Hematopoietic multipotent progenitor cell (in vitro differentiated cells): ENCODE measurements at regions not wholly inside any gene's neighbourhood (a gene's known extent, or its start where the extent isn't known, plus 50 kb on each side); places are given as distances from the start of the nearest gene placed in this dataset.
"Not testable (repeated sequence)": the region's sequence is repeated elsewhere in the genome, so short reads cannot be mapped to it uniquely, and the experiment has no call there.

Experiments used
- DNase-seq, 3 donors: peaks; one replicate each; pipeline ENCODE4 v3.0.0-alpha.2; 2011 to 2015; ENCODE audit warnings: low read depth in 2 of 3, low spot score in 2 of 3

- DNase-seq: no peak
These were observed 148.7 kb upstream of the MAD2L1 start for GRCh38 chr4:120215350-120215749.

DNA sequence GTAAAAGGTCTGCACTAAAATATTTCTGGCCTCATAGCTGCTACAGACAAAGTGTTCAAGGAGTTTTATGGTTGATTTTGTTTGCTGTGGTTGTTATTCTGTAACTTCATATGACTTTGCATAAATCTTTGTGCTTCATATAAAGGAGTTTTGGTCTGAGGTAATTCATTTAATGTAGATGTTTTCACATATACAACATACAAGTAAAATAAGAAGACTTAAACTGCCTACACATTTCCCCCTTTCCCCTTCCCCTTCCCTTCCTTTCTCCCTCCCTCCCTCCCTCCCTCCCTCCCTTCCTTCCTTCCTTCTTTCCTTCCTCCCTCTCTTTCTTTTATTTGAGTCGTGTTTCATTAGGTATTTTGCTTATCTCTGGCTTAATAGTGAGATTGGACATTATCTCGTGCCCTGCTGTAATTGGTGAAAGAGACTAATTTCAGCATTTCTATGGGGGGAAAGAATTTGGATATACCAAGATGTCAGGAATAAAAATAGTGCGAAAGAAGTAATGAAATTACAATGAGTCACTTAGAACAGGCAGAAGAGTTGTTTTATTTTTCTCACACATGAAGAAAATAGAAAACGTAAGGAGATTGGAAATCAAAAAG is 144.9 kb upstream of the MAD2L1 start:
- DNase-seq: no peak

DNA sequence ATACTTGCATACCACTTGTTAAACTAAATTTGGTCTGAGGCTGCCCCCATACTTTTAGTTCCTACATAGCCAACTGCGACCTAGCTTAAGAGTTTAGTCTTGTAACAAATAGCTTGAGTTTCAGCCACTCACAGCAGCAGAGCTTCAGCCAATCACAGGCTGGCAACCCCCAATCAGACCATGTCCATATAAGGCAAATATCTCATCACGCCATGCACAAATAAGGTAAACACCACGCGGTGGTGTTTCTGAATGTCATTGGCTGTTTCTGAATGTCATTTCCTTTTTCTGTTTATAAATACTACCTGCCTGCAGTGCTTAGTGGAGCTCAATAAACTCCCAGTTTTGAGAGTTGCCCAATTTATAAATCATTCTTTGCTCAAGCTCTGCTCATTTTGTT is 143.1 kb upstream of the MAD2L1 start:
- DNase-seq: no peak

- DNase-seq: no peak
These were observed 140.4 kb upstream of the MAD2L1 start for GRCh38 chr4:120207021-120207420.

DNA sequence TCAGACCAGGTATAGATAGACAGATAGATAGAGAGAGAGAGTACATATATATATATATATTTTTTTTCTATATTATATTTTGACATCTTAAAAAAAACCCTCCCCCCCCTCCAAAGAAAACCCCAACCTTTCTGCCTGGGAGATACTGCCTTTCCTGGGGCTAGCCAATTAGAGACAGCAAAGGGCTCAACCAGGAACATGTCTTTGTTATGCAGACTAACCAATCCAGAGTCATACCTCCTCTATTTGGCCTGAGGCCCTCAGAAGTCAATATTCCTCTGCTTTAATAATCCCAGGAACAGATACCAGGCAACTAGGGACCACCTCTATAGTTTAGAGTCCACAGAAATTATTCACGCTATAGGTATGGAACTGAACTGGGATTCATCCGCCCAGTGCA is 135.6 kb upstream of the MAD2L1 start:
- DNase-seq: no peak

DNA sequence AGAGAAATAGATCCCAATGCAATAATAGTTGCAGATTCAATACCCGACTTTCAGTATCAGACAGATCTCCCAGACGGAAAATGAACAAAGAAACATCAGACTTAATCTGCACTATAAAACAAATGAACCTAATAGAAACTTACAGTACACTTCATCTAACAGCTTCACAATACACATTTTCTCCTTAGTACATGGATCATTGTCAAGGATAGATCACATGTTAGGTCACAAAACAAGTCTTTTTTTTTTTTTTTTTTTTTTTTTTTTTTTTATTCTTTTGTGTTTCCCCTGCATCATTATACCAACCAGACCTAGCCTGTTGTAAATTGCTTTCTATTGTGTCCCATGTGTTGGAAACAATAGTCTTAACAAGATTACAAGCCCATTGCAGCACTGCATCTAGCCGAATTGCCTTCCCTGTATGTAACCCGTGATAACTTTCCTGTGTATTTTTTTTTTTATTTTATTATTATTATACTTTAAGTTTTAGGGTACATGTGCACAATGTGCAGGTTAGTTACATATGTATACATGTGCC is 134.0 kb upstream of the MAD2L1 start:
- not testable (repeated sequence) for DNase-seq

- DNase-seq: no peak
These were observed 131.8 kb upstream of the MAD2L1 start for GRCh38 chr4:120198411-120198810.

- no peak for DNase-seq
These were observed 111.0 kb upstream of the MAD2L1 start for GRCh38 chr4:120177603-120178002.

- no peak for DNase-seq
These were observed 108.6 kb upstream of the MAD2L1 start for GRCh38 chr4:120175272-120175671.

GRCh38 chr4:120163895-120164294 is 97.2 kb upstream of the MAD2L1 start:
- DNase-seq: no peak

DNA sequence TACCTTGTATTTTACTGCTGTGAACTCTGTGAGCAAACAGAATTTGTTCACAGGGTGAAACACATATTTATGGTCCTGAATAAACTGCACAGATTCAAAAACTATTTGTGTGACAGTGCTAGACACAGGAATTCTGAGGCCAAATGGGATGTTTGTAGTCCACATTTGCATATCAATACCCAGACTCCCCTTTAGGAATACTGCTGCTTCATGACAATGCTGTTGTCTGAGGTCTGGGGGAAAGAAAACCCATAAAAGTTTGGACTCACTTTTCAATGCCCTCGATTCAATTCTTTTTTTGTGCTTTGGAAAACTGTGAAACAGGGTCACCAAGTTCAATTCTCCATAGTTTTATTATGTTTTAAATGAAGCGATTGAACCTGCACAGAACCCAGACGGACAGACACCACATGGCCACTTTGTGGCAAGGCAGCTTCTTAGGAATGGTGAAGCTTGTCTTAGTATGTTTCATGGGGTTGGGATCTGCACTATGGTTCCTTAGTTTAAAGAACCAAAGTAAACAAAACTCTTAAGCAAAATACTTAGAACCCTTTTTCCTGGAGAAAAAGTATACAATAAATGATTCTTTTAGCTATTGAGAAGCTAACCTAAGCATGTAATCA is 92.3 kb upstream of the MAD2L1 start:
- no peak for DNase-seq

DNA sequence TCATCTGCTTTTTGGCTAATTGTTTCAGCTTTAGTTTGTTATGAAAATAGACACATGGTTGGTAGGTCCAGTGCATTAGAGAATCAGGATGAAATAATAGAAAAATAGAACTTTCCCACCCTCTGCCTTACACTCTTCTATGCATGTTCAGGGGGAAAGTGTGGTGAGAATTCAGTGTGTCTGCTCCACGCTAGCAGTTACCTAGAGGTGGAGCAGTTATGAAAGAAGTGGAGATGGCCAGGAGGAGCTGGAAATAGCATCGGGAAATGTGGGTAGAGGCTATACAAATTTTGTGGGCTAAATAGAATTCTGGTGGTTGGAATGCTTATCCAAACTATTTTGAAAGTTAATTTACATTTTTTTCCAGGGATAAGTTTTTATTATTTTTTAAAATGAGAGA is 91.4 kb upstream of the MAD2L1 start:
- DNase-seq: no peak

DNA sequence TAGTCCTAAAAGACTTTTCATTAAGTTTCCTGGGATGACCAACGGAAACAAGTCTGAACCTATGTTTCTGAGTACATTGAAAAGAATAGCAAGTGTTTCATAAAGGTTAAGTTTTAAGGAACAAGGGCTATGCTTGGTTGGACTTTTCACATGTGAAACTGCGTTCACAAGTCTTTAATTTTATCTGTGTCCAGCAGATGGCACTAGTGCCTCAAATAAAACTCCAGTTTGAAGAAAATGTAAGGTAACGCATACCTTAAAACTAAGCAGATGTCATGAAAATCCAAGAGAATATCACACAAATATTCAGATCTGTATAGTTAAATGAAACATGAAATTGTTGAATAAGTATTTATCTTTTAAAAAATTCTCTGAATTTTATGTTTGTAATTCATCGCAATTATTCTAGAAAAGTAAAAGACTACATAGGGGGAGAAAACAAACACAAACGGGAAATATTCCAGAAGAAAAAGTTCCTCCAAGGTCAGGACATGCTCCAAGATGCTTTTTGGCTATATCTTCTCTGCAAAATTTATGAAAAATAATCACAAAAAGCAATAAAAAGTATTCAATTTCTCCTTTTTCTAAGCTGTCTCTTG is 89.6 kb upstream of the MAD2L1 start:
- peak; percentile 32 to 83 (median 64) for DNase-seq

- no peak for DNase-seq
These were observed 88.6 kb upstream of the MAD2L1 start for GRCh38 chr4:120155287-120155686.

GRCh38 chr4:120144634-120145033 is 78.0 kb upstream of the MAD2L1 start:
- DNase-seq: no peak

DNA sequence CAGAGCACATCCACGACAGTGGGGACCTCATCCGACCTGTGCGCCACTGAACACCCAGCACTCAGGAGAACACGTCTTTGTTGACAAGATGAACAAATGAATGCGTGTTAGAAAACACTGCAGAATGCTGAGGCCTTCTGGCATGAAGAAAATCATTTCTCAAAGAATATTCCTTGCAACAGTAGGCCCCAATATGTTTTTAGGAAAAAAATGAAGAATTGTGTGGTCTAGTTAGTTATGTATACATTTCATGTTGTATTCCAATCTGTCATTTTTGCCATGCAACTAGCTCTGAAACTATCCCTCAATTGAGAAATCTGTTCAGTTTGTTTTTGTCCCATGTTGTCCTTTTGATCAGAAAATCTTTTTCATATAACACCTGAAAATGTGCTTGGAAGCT is 77.4 kb upstream of the MAD2L1 start:
- DNase-seq: no peak

- DNase-seq: no peak
These were observed 72.7 kb upstream of the MAD2L1 start for GRCh38 chr4:120139392-120139791.

GRCh38 chr4:120132935-120133334 is 66.3 kb upstream of the MAD2L1 start:
- no peak for DNase-seq

DNA sequence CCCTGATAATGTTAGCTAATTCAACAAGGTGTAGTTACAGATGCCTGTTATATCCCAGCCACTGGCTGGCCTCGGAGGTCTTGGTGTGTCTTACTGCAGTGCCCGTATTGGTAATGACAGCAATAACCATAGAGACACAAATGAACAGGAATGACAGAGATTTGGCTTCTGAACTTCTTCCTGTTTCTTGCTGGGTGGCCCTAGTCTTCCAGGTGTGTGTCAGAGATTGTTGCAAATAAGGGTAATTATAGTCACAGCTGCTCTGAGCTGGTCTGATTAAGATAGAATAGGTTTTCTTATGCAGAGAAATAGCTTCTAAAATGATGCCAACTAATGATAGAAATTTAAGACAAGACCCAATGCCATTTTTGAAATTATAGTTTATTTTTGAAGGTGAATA is 64.1 kb upstream of the MAD2L1 start:
- DNase-seq: no peak
